Heart right ventricle (tissue), 16 donors: ENCODE measurements at regions not wholly inside any gene's neighbourhood (a gene's known extent, or its start where the extent isn't known, plus 50 kb on each side); places are given as distances from the start of the nearest gene placed in this dataset.
A peak's percentile ranks its signal among the peaks of the same experiment; 100 is the strongest.

ENCODE experiments used
- ATAC-seq, 8 donors: fragments of 200-7000 bp; cut with Tn5 transposase; one replicate each; pipeline ENCODE4 v1.9.1; 2020; ENCODE audit warnings: mild to moderate bottlenecking in 8 of 8, moderate library complexity in 8 of 8, moderate number of reproducible peaks in 1 of 8
- DNase-seq, 2 donors: peaks; one replicate each; pipeline ENCODE4 v3.0.0-alpha.2; 2020
- H3K27ac ChIP-seq, 10 donors: fragments of 200-600 bp; sonication (generic) in 2 of 10; one replicate each; pipeline versions ENCODE4 v1.5.0 to v1.8.0; 2020 to 2022; ENCODE audit warnings: mild to moderate bottlenecking in 3 of 10
- H3K27me3 ChIP-seq, 7 donors: fragments of 200-600 bp; one replicate each; pipeline ENCODE4 v1.8.0; 2021 to 2022; ENCODE audit warnings: mild to moderate bottlenecking in 2 of 7
- H3K36me3 ChIP-seq, 9 donors: fragments of 200-600 bp; sonication (generic) in 1 of 9; one replicate each; pipeline versions ENCODE4 v1.5.0 to v1.8.0; 2020 to 2022; ENCODE audit warnings: mild to moderate bottlenecking in 2 of 9
- H3K4me1 ChIP-seq, 9 donors: fragments of 200-600 bp; sonication (generic) in 1 of 9; one replicate each; pipeline versions ENCODE4 v1.5.0 to v1.8.0; 2020 to 2022; ENCODE audit warnings: mild to moderate bottlenecking in 4 of 9
- H3K4me3 ChIP-seq, 10 donors: fragments of 200-600 bp; sonication (generic) in 2 of 10; one replicate each; pipeline versions ENCODE4 v1.5.0 to v1.8.0; 2020 to 2022; ENCODE audit warnings: mild to moderate bottlenecking in 7 of 10, moderate library complexity in 2 of 10
- H3K9me3 ChIP-seq, 11 donors: fragments of 200-600 bp in 10 of 11; sonication (generic) in 2 of 11; one replicate each; pipeline versions ENCODE4 v1.5.0 to v1.8.0; 2013 to 2022; ENCODE audit warnings: mild to moderate bottlenecking in 2 of 11, control low read depth in 1 of 11, moderate library complexity in 1 of 11
- CTCF ChIP-seq, 9 donors: fragments of 200-600 bp; sonication (generic) in 2 of 9; IDR thresholded peaks; one replicate each; pipeline versions ENCODE4 v1.5.0 to v1.8.0; 2021 to 2022; ENCODE audit warnings: antibody characterized with exemption in 9 of 9, mild to moderate bottlenecking in 5 of 9, moderate library complexity in 1 of 9
- WGBS, 2 donors: extraction: QIAGEN DNeasy Blood & Tissue Kit; methylation state at CpG; one replicate each; pipeline ENCODE4 v1.1.7; 2013; ENCODE audit warnings: inconsistent platforms in 1 of 2; 5-methylcytosine and 5-hydroxymethylcytosine counted together
- intact Hi-C, 10 donors: fragments of 100-400 bp; cut with DNase I; formaldehyde crosslinking; loops; one replicate each; pipeline versions ENCODE4 v1.11.1 to v1.14.2; 2022
- donor health status: Arrhythmogenic right ventricular cardiomyopathy.
- donor health status: ischemic (EF 13 %, LVEDD 7.1; RV severe dilation, severe dysfunction).
- donor health status: healthy with polysubstance abuse.
- donor health status: DM: no; HTN: yes; CAD: no.
- donor health status: DM: no; HTN: no; CAD: no.
- donor health status: ischemic (EF 25% LVEDD 6.9; RV normal size, moderate dysfunction).
- donor health status: ischemic (EF 25% LVEDD 5.7; RV mildly dilated, moderate dysfunction).
- donor health status: healthy.
- donor health status: DM: yes; HTN: yes; CAD: no.
- donor health status: Ischemic cardiomyopathy.
- donor health status: ischemic (EF 35%, LVEDD 5.7; RV mildly dilated, moderate dysfunction).
- donor health status: nonischemic (EF 11% LVEDD 7.7; RV severe dilation, severe dysfunction).
- donor health status: DM: yes; HTN: yes; CAD: no.
- donor health status: PGD.
- donor health status: ischemic (EF 29% LVEDD 5.4; RV normal size, mild dysfunction).
- donor health status: nonischemic (EF 23%, LVEDD 6.1; RV moderate dilation, normal function).

GRCh38 chr10:128921389-128922022, 545.5 kb upstream of the MGMT start:
- Histone ChIP-seq H3K4me3 (no peak overlapping the region), H3K4me1 (peaks cover 0 to 9% (median 3%) of the 10 kb centered on the region in 9 donors), H3K27ac (no peak overlapping the region), H3K36me3 (no peaks in the 10 kb centered on the region), H3K27me3 (peaks cover 0 to 10% (median 4%) of the 10 kb centered on the region in 7 donors), H3K9me3 (peaks cover 0 to 4% (median 0%) of the 10 kb centered on the region in 11 donors)
- WGBS, 2 donors, result 84 to 87% methylated on average over 8 of the region's 8 CpGs
- no peak for ATAC-seq
- DNase-seq, result no peak
- intact Hi-C loops, result loop anchor here in 1 of 10 donors (5.0 to 10.0 kb wide), 2 partner anchors 101 to 1033 kb away; no protein-coding TSS in a partner anchor
- TF ChIP-seq CTCF (IDR thresholded peaks at IDR 0.05), result no peak

GRCh38 chr10:128922172-128922571, 544.9 kb upstream of the MGMT start:
- intact Hi-C loops, result loop anchor here in 1 of 10 donors (5.0 to 10.0 kb wide), 2 partner anchors 100 to 1033 kb away; no protein-coding TSS in a partner anchor
- ATAC-seq (peak in 1 of 8 donors; percentile 65), DNase-seq (no peak)
- no peak overlapping the region for H3K27ac ChIP-seq
- TF ChIP-seq CTCF (IDR thresholded peaks at IDR 0.05), result no peak
- H3K36me3 ChIP-seq, result no peaks in the 10 kb centered on the region
- peaks cover 0 to 4% (median 0%) of the 10 kb centered on the region in 11 donors for H3K9me3 ChIP-seq
- H3K4me3 ChIP-seq, result no peak overlapping the region
- peaks cover 0 to 5% (median 2%) of the 10 kb centered on the region in 7 donors for H3K27me3 ChIP-seq
- peaks cover 0 to 10% (median 3%) of the 10 kb centered on the region in 9 donors for H3K4me1 ChIP-seq
- WGBS, 2 donors, result 71 to 77% methylated on average over 2 of the region's 2 CpGs

GRCh38 chr10:128922619-128923196, 544.3 kb upstream of the MGMT start:
- no peak for TF ChIP-seq CTCF (IDR thresholded peaks at IDR 0.05)
- H3K4me3 ChIP-seq, result no peak overlapping the region
- WGBS, 2 donors, result 74 to 76% methylated on average over 11 of the region's 11 CpGs
- ATAC-seq (no peak), DNase-seq (no peak)
- H3K4me1 ChIP-seq, result peaks cover 0 to 16% (median 8%) of the 10 kb centered on the region in 9 donors
- peaks cover 0 to 4% (median 0%) of the 10 kb centered on the region in 11 donors for H3K9me3 ChIP-seq
- no peaks in the 10 kb centered on the region for H3K36me3 ChIP-seq
- peaks cover 0 to 5% (median 0%) of the 10 kb centered on the region in 7 donors for H3K27me3 ChIP-seq
- intact Hi-C loops, result loop anchor here in 1 of 10 donors (5.0 to 10.0 kb wide), 2 partner anchors 100 to 1032 kb away; no protein-coding TSS in a partner anchor
- no peak overlapping the region for H3K27ac ChIP-seq

GRCh38 chr10:128924918-128925317, 542.1 kb upstream of the MGMT start:
- Histone ChIP-seq H3K36me3 (no peaks in the 10 kb centered on the region), H3K4me1 (peaks cover 0 to 34% (median 11%) of the 10 kb centered on the region in 9 donors), H3K4me3 (no peak overlapping the region), H3K27ac (no peak overlapping the region), H3K27me3 (peaks cover 0 to 14% (median 0%) of the 10 kb centered on the region in 7 donors), H3K9me3 (no peaks in the 10 kb centered on the region)
- TF ChIP-seq CTCF (IDR thresholded peaks at IDR 0.05), result no peak
- DNase-seq (no peak), ATAC-seq (no peak)
- 87 to 91% methylated on average over 4 of the region's 4 CpGs for whole genome bisulfite sequencing, 2 donors
- intact Hi-C loops, result loop anchor here in 2 of 10 donors (5.0 to 10.0 kb wide), 2 partner anchors 97 to 1030 kb away; no protein-coding TSS in a partner anchor
